Thymus (tissue), 11 donors: ENCODE measurements at regions not wholly inside any gene's neighbourhood (a gene's known extent, or its start where the extent isn't known, plus 50 kb on each side); places are given as distances from the start of the nearest gene placed in this dataset.

ENCODE experiments used
- DNase-seq, 9 donors: peaks; one replicate each; pipeline ENCODE4 v3.0.0-alpha.2; 2013; ENCODE audit warnings: low spot score in 9 of 9, low read depth in 6 of 9, missing footprints in 1 of 9
- H3K27ac ChIP-seq, 2 donors: one replicate each; pipeline ENCODE4 v1.5.1; 2013; ENCODE audit warnings: control low read depth in 1 of 2, low read depth in 1 of 2, low read length in 1 of 2, mild to moderate bottlenecking in 1 of 2, moderate library complexity in 1 of 2
- H3K27me3 ChIP-seq, 2 donors: one replicate each; pipeline ENCODE4 v1.5.1; 2013; ENCODE audit warnings: low read length in 1 of 2; ENCODE audit not compliant: control insufficient read depth in 2 of 2, insufficient read depth in 1 of 2
- H3K36me3 ChIP-seq, 2 donors: one replicate each; pipeline ENCODE4 v1.5.1; 2013; ENCODE audit warnings: low read length in 1 of 2, mild to moderate bottlenecking in 1 of 2, moderate library complexity in 1 of 2; ENCODE audit not compliant: control insufficient read depth in 2 of 2, insufficient read depth in 2 of 2
- H3K4me1 ChIP-seq, 2 donors: one replicate each; pipeline ENCODE4 v1.5.1; 2013; ENCODE audit warnings: low read length in 2 of 2; ENCODE audit not compliant: control insufficient read depth in 2 of 2, insufficient read depth in 2 of 2
- H3K4me3 ChIP-seq, 2 donors: one replicate each; pipeline ENCODE4 v1.5.1; 2013; ENCODE audit warnings: low read length in 2 of 2, control low read depth in 1 of 2, mild to moderate bottlenecking in 1 of 2
- H3K9me3 ChIP-seq, 2 donors: one replicate each; pipeline ENCODE4 v1.5.1; 2013; ENCODE audit warnings: low read length in 1 of 2, mild to moderate bottlenecking in 1 of 2; ENCODE audit not compliant: control insufficient read depth in 2 of 2, insufficient read depth in 1 of 2
- WGBS: extraction: QIAGEN DNeasy Blood & Tissue Kit; methylation state at CpG from one replicate; pipeline ENCODE4 v1.1.7; 2013; 5-methylcytosine and 5-hydroxymethylcytosine counted together
- donor health status: healthy.

GRCh38 chr11:134764966-134765365 is 352.9 kb upstream of the B3GAT1 start:
- Histone ChIP-seq H3K27me3 (peaks cover 0 to 5% of the 10 kb centered on the region in 2 donors), H3K36me3 (no peaks in the 10 kb centered on the region), H3K9me3 (no peaks in the 10 kb centered on the region), H3K4me1 (no peaks in the 10 kb centered on the region), H3K4me3 (no peak overlapping the region), H3K27ac (no peak overlapping the region)
- WGBS, result 69% methylated on average over 4 of the region's 4 CpGs
- no peak for DNase-seq

- no peaks in the 10 kb centered on the region for H3K9me3 ChIP-seq
- peaks cover 0 to 5% of the 10 kb centered on the region in 2 donors for H3K27me3 ChIP-seq
- WGBS, result 90% methylated on average over 8 of the region's 8 CpGs
- DNase-seq, result no peak
- no peak overlapping the region for H3K27ac ChIP-seq
- H3K36me3 ChIP-seq, result no peaks in the 10 kb centered on the region
- no peaks in the 10 kb centered on the region for H3K4me1 ChIP-seq
- H3K4me3 ChIP-seq, result no peak overlapping the region
Observed at GRCh38 chr11:134764367-134764766, 352.3 kb upstream of the B3GAT1 start.

- Histone ChIP-seq H3K4me3 (no peak overlapping the region), H3K27ac (no peak overlapping the region), H3K4me1 (no peaks in the 10 kb centered on the region), H3K36me3 (no peaks in the 10 kb centered on the region), H3K27me3 (peaks cover 0 to 5% of the 10 kb centered on the region in 2 donors), H3K9me3 (no peaks in the 10 kb centered on the region)
- no peak for DNase-seq
- 96% methylated on average over 16 of the region's 16 CpGs for WGBS
Observed at GRCh38 chr11:134763030-134763388, 351.0 kb upstream of the B3GAT1 start.

GRCh38 chr11:134762248-134763029 is 350.4 kb upstream of the B3GAT1 start:
- Histone ChIP-seq H3K4me3 (peak overlapping the region in 1 of 2 donors; percentile 2), H3K4me1 (no peaks in the 10 kb centered on the region), H3K27ac (no peak overlapping the region), H3K27me3 (peaks cover 0 to 5% of the 10 kb centered on the region in 2 donors), H3K36me3 (no peaks in the 10 kb centered on the region), H3K9me3 (no peaks in the 10 kb centered on the region)
- DNase-seq, result no peak
- 68% methylated on average over 59 of the region's 59 CpGs for WGBS

GRCh38 chr11:134761926-134762247 is 349.8 kb upstream of the B3GAT1 start:
- Histone ChIP-seq H3K9me3 (no peaks in the 10 kb centered on the region), H3K27me3 (peaks cover 0 to 5% of the 10 kb centered on the region in 2 donors), H3K4me3 (no peak overlapping the region), H3K27ac (no peak overlapping the region), H3K36me3 (no peaks in the 10 kb centered on the region), H3K4me1 (no peaks in the 10 kb centered on the region)
- 79% methylated on average over 20 of the region's 20 CpGs for WGBS
- no peak for DNase-seq

GRCh38 chr11:134761386-134761785 is 349.3 kb upstream of the B3GAT1 start:
- Histone ChIP-seq H3K4me1 (no peaks in the 10 kb centered on the region), H3K9me3 (no peaks in the 10 kb centered on the region), H3K36me3 (no peaks in the 10 kb centered on the region), H3K4me3 (no peak overlapping the region), H3K27me3 (peaks cover 0 to 5% of the 10 kb centered on the region in 2 donors), H3K27ac (no peak overlapping the region)
- WGBS, result 87% methylated on average over 12 of the region's 12 CpGs
- no peak for DNase-seq

GRCh38 chr11:134760957-134761356 is 348.9 kb upstream of the B3GAT1 start:
- H3K9me3 ChIP-seq, result no peaks in the 10 kb centered on the region
- H3K4me1 ChIP-seq, result no peaks in the 10 kb centered on the region
- WGBS, result 60% methylated on average over 3 of the region's 3 CpGs
- H3K36me3 ChIP-seq, result no peaks in the 10 kb centered on the region
- H3K4me3 ChIP-seq, result no peak overlapping the region
- H3K27ac ChIP-seq, result no peak overlapping the region
- peaks cover 0 to 5% of the 10 kb centered on the region in 2 donors for H3K27me3 ChIP-seq
- DNase-seq, result no peak

- 92% methylated on average over 12 of the region's 12 CpGs for WGBS
- no peaks in the 10 kb centered on the region for H3K36me3 ChIP-seq
- peaks cover 0 to 5% of the 10 kb centered on the region in 2 donors for H3K27me3 ChIP-seq
- no peak overlapping the region for H3K4me3 ChIP-seq
- H3K27ac ChIP-seq, result no peak overlapping the region
- no peak for DNase-seq
- no peaks in the 10 kb centered on the region for H3K9me3 ChIP-seq
- H3K4me1 ChIP-seq, result no peaks in the 10 kb centered on the region
Observed at GRCh38 chr11:134760299-134760698, 348.3 kb upstream of the B3GAT1 start.

- Histone ChIP-seq H3K4me3 (no peak overlapping the region), H3K9me3 (no peaks in the 10 kb centered on the region), H3K4me1 (no peaks in the 10 kb centered on the region), H3K36me3 (no peaks in the 10 kb centered on the region), H3K27ac (no peak overlapping the region), H3K27me3 (peaks cover 0 to 5% of the 10 kb centered on the region in 2 donors)
- 74% methylated on average over 11 of the region's 11 CpGs for WGBS
- DNase-seq, result no peak
Observed at GRCh38 chr11:134759855-134760254, 347.8 kb upstream of the B3GAT1 start.
